ENCODE measurements at regions not wholly inside any gene's neighbourhood (a gene's known extent, or its start where the extent isn't known, plus 50 kb on each side); places are given as distances from the start of the nearest gene placed in this dataset.

DNA sequence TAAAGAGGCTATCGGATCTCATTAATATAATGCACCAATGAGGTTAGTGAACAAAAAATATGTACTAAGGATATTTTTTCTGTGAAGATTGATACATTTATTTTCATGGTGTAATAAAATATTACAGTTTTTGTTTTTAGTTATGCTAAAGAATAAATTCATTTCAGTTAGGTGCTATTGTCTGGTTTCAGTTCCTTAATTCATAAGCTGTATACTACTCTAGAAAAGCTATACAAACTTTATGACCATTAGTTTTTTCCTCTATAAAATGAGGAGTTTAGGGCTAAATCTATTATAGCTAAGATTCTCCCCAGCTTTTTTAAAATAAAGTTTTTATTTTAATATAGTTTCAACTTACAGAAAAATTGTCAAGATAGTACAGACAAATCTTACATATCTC, 1311.7 kb upstream of the NXPH2 start:
- Histone ChIP-seq H3K9ac (ENCODE audit: low read depth, low read length, poor library complexity, severe bottlenecking) (no peak overlapping the region), H3K9me2 (replicated peaks; ENCODE audit: low read depth, low read length) (no peaks in the 10 kb centered on the region), H3K79me2 (ENCODE audit: insufficient read depth, low read length) (no peaks in the 10 kb centered on the region), H4K20me1 (ENCODE audit: insufficient read depth, low read length, poor library complexity, severe bottlenecking) (no peaks in the 10 kb centered on the region), H2AFZ (ENCODE audit: low read length) (no peak overlapping the region), H3K9me3 (ENCODE audit: insufficient read depth, low read depth, low read length) (no peaks in the 10 kb centered on the region), H3K4me2 (ENCODE audit: low read depth, low read length, poor library complexity, severe bottlenecking) (no peak overlapping the region), H3K36me3 (ENCODE audit: insufficient read depth, low read length) (no peaks in the 10 kb centered on the region), H3K27me3 (ENCODE audit: insufficient read depth, low read length, poor library complexity, severe bottlenecking) (no peaks in the 10 kb centered on the region), H3K4me1 (ENCODE audit: insufficient read depth, low read length, poor library complexity, severe bottlenecking) (no peaks in the 10 kb centered on the region), H3F3A (ENCODE audit: low read depth) (no peaks in the 10 kb centered on the region), H3K4me3 (ENCODE audit: low read length, poor library complexity, severe bottlenecking) (no peak overlapping the region)
- TF ChIP-seq EZH2phosphoT487 (IDR thresholded peaks at IDR 0.05; ENCODE audit: borderline replicate concordance) (no peak), CTCF (conservative IDR thresholded peaks at IDR 0.05; ENCODE audit: low read length) (no peak)

- Histone ChIP-seq H3K4me2 (ENCODE audit: low read depth, low read length, poor library complexity, severe bottlenecking) (no peak overlapping the region), H2AFZ (ENCODE audit: low read length) (no peak overlapping the region), H3K9me3 (ENCODE audit: insufficient read depth, low read depth, low read length) (no peaks in the 10 kb centered on the region), H3K27me3 (ENCODE audit: insufficient read depth, low read length, poor library complexity, severe bottlenecking) (no peaks in the 10 kb centered on the region), H3K9ac (ENCODE audit: low read depth, low read length, poor library complexity, severe bottlenecking) (no peak overlapping the region), H3F3A (ENCODE audit: low read depth) (no peaks in the 10 kb centered on the region), H4K20me1 (ENCODE audit: insufficient read depth, low read length, poor library complexity, severe bottlenecking) (no peaks in the 10 kb centered on the region), H3K36me3 (ENCODE audit: insufficient read depth, low read length) (no peaks in the 10 kb centered on the region), H3K4me1 (ENCODE audit: insufficient read depth, low read length, poor library complexity, severe bottlenecking) (no peaks in the 10 kb centered on the region), H3K4me3 (ENCODE audit: low read length, poor library complexity, severe bottlenecking) (no peak overlapping the region), H3K9me2 (replicated peaks; ENCODE audit: low read depth, low read length) (no peaks in the 10 kb centered on the region), H3K79me2 (ENCODE audit: insufficient read depth, low read length) (no peaks in the 10 kb centered on the region)
- no peak for TF ChIP-seq EZH2phosphoT487 (IDR thresholded peaks at IDR 0.05; ENCODE audit: borderline replicate concordance)
- no peak for TF ChIP-seq CTCF (conservative IDR thresholded peaks at IDR 0.05; ENCODE audit: low read length)
Observed at GRCh38 chr2:140086964-140087363, 1306.8 kb upstream of the NXPH2 start.

GRCh38 chr2:140085674-140086073, 1305.5 kb upstream of the NXPH2 start:
- no peaks in the 10 kb centered on the region for H3K36me3 ChIP-seq (ENCODE audit: insufficient read depth, low read length)
- H3K9me2 ChIP-seq (replicated peaks; ENCODE audit: low read depth, low read length): no peaks in the 10 kb centered on the region
- H4K20me1 ChIP-seq (ENCODE audit: insufficient read depth, low read length, poor library complexity, severe bottlenecking): no peaks in the 10 kb centered on the region
- H3K4me1 ChIP-seq (ENCODE audit: insufficient read depth, low read length, poor library complexity, severe bottlenecking): no peaks in the 10 kb centered on the region
- H3K9me3 ChIP-seq (ENCODE audit: insufficient read depth, low read depth, low read length): no peaks in the 10 kb centered on the region
- H3K4me3 ChIP-seq (ENCODE audit: low read length, poor library complexity, severe bottlenecking): no peak overlapping the region
- H3K9ac ChIP-seq (ENCODE audit: low read depth, low read length, poor library complexity, severe bottlenecking): no peak overlapping the region
- no peak for TF ChIP-seq EZH2phosphoT487 (IDR thresholded peaks at IDR 0.05; ENCODE audit: borderline replicate concordance)
- no peak for TF ChIP-seq CTCF (conservative IDR thresholded peaks at IDR 0.05; ENCODE audit: low read length)
- no peaks in the 10 kb centered on the region for H3F3A ChIP-seq (ENCODE audit: low read depth)
- H3K79me2 ChIP-seq (ENCODE audit: insufficient read depth, low read length): no peaks in the 10 kb centered on the region
- no peaks in the 10 kb centered on the region for H3K27me3 ChIP-seq (ENCODE audit: insufficient read depth, low read length, poor library complexity, severe bottlenecking)
- H3K4me2 ChIP-seq (ENCODE audit: low read depth, low read length, poor library complexity, severe bottlenecking): no peak overlapping the region
- no peak overlapping the region for H2AFZ ChIP-seq (ENCODE audit: low read length)
